ENCODE measurements at regions not wholly inside any gene's neighbourhood (a gene's known extent, or its start where the extent isn't known, plus 50 kb on each side); places are given as distances from the start of the nearest gene placed in this dataset.

DNA sequence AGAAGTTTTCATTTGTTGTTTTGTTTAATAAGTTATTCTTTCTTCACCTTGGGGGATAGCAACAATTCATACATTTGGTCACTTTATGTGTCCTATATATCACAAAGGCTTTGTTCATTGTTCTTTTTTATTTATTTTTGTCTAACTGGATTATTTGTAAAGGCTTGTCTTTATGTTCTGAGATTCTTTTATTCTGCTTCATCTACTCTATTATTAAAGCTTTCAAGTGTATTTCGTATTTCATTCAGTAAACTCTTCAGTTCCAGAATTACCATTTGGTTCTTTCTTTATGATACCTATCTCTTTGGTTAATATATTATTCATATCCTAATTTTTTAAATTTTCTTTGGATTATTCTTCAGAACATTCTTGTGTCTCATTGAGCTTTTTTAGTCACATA is 942.9 kb downstream of the ANKRD7 start:
- no peak overlapping the region for H3K4me3 ChIP-seq (replicated peaks; ENCODE audit: low read depth, low read length)
- no peak for DNase-seq (ENCODE audit: low read depth)
- TF ChIP-seq, protein P1, sequence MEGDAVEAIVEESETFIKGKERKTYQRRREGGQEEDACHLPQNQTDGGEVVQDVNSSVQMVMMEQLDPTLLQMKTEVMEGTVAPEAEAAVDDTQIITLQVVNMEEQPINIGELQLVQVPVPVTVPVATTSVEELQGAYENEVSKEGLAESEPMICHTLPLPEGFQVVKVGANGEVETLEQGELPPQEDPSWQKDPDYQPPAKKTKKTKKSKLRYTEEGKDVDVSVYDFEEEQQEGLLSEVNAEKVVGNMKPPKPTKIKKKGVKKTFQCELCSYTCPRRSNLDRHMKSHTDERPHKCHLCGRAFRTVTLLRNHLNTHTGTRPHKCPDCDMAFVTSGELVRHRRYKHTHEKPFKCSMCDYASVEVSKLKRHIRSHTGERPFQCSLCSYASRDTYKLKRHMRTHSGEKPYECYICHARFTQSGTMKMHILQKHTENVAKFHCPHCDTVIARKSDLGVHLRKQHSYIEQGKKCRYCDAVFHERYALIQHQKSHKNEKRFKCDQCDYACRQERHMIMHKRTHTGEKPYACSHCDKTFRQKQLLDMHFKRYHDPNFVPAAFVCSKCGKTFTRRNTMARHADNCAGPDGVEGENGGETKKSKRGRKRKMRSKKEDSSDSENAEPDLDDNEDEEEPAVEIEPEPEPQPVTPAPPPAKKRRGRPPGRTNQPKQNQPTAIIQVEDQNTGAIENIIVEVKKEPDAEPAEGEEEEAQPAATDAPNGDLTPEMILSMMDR (IDR thresholded peaks at IDR 0.05; ENCODE audit: low read length, missing control alignments), result no peak

- no peak overlapping the region for H3K4me3 ChIP-seq (replicated peaks; ENCODE audit: low read depth, low read length)
- no peak for DNase-seq (ENCODE audit: low read depth)
- TF ChIP-seq, protein P1 (IDR thresholded peaks at IDR 0.05; ENCODE audit: low read length, missing control alignments), result no peak
Observed at GRCh38 chr7:119172043-119172442, 947.5 kb downstream of the ANKRD7 start.

DNA sequence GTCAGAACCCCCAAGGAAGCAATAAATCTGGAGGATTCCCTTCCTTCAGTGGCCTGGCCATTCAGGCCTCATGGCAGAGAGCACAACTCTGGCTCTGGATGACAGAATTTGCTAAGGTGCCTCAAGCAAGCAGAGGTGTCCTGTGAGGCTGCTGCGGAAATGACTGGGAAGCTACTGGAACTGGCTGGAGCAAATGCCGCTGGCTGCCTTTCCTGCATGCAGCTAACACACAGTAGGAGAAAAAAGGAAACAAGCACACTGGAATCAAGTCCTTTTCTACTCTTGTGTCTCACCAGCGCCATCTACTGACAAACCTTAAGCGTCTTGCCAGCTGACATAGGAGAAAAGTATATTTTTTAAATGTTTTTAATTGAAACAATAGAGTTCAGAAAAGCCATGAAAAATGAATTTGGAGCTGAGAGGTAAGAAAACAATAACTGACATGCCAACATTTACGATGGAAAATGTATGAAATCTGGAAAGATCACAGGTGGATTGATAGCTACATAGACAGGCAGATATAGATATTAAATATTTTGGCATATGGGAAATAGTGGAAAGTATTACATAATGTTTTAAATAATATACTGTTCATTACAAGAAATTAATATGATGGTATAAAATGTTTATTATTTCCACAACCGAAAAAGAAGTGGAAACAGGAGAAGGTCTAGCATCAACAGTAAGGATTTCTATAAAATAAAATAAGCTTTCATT is 951.6 kb downstream of the ANKRD7 start:
- peak; percentile 67 for DNase-seq (ENCODE audit: low read depth)
- no peak overlapping the region for H3K4me3 ChIP-seq (replicated peaks; ENCODE audit: low read depth, low read length)
- TF ChIP-seq, protein P1 (IDR thresholded peaks at IDR 0.05; ENCODE audit: low read length, missing control alignments), result peak; percentile 71

- no peak for DNase-seq (ENCODE audit: low read depth)
- TF ChIP-seq, protein P1 (IDR thresholded peaks at IDR 0.05; ENCODE audit: low read length, missing control alignments), result no peak
- H3K4me3 ChIP-seq (replicated peaks; ENCODE audit: low read depth, low read length), result no peak overlapping the region
Observed at GRCh38 chr7:119177863-119178262, 953.4 kb downstream of the ANKRD7 start.

DNA sequence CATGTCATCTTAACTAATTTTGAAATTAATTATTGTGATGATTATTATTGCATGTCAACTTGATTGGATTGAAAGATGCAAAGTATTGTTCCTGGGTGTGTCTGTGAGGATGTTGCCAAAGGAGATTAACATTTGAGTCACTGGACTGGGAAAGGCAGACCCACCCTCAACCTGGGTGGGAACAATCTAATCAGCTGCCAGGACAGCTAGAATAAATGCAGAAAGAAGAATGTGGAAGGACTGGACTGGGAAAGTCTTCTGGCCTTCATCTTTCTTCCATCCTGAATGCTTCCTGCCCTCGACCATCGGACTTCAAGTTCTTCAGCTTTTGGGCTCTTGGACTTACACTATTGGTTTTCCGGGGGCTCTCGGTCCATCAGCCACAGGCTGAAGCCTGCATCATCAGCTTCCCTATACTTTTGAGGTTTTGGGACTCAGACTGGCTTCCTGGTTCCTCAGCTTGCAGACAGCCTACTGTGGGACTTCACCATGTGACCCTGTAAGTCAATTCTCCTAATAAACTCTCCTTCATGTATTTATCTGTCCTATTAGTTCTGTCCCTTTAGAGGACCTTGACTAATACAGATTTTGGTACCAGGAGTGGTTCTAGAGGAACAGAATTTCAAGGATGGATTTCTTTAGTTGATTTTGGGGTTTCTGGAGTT is 959.8 kb downstream of the ANKRD7 start:
- H3K4me3 ChIP-seq (replicated peaks; ENCODE audit: low read depth, low read length), result no peak overlapping the region
- TF ChIP-seq, protein P1 (IDR thresholded peaks at IDR 0.05; ENCODE audit: low read length, missing control alignments), result no peak
- DNase-seq (ENCODE audit: low read depth), result no peak

DNA sequence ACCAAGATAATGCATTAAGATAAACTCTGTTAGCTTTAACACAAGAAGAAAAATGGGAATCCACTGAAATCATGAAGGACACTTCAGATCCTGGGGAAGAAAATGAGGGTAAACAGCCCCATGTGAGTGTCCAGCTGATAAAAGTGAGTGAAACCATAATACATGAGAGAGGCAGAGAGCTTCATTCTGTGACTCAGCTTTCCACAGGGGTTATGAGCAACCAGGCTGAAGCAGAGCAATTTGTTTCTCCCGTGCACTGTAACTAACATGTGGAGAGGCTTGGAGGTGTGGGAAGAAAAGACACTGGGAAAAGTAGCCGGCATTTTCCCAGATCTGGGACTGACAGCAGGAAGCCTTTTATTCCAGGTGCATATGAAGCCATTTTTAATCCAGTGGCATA is 971.7 kb downstream of the ANKRD7 start:
- DNase-seq (ENCODE audit: low read depth), result no peak
- H3K4me3 ChIP-seq (replicated peaks; ENCODE audit: low read depth, low read length), result no peak overlapping the region
- TF ChIP-seq, protein P1 (IDR thresholded peaks at IDR 0.05; ENCODE audit: low read length, missing control alignments), result no peak
